K562 (cell line): ENCODE measurements at regions not wholly inside any gene's neighbourhood (a gene's known extent, or its start where the extent isn't known, plus 50 kb on each side); places are given as distances from the start of the nearest gene placed in this dataset.

Source experiments
- ATAC-seq: fragments of 200-7000 bp; cut with Tn5 transposase; 3 replicates; pipeline ENCODE4 v1.9.1; 2020; ENCODE audit warnings: moderate library complexity
- BruUV-seq: library from RNA; stranded (reverse); fragments of 400-500 nt; replicated peaks from 2 replicates; lab custom pipeline; 2021; lab: Mats Ljungman, UMichigan
- CTCF ChIA-PET: fragments of 300-600 bp; formaldehyde crosslinking; extraction: SDS; loops from one replicate; lab custom pipeline; 2021; ENCODE audit warnings: low intra/inter-chr PET ratio; lab: Yijun Ruan, JAX
- POLR2A ChIA-PET: fragments of 300-600, 350-650 bp; sonication (Branson Sonifier 250); formaldehyde crosslinking; extraction: SDS; loops from one replicate; lab custom pipeline; 2021; ENCODE audit warnings: antibody characterized with exemption, inconsistent platforms; lab: Yijun Ruan, JAX
- DNase-seq, 4 experiments: peaks; one replicate each; pipeline versions ENCODE4 v3.0.0 to v3.0.0-alpha.2; 2011 to 2018; ENCODE audit warnings: low spot score in 3 of 4, mixed read lengths in 3 of 4; ENCODE audit errors: extremely low read depth in 1 of 4
- FAIRE-seq: peaks from 2 replicates; lab custom pipeline; 2011; peaks lifted over from hg19 to GRCh38; lab: Jason Lieb, UNC
- H2AFZ ChIP-seq: 2 replicates; pipeline ENCODE4 v1.6.0; 2011; ENCODE audit warnings: low read depth, low read length, control low read depth, inconsistent platforms
- H3K27ac ChIP-seq: fragments of 200-600 bp; 3 replicates; pipeline ENCODE4 v1.8.0; 2011; ENCODE audit warnings: low read depth, mild to moderate bottlenecking, control low read depth, inconsistent platforms, low read length, moderate library complexity, mixed read lengths; ENCODE audit errors: extremely low read depth
- H3K27me3 ChIP-seq, 2 experiments: fragments of 300-600 bp in 1 of 2; 2 replicates in 1 of 2; 3 replicates in 1 of 2; pipeline versions ENCODE4 v1.6.0 to v1.8.0; 2011; ENCODE audit warnings: inconsistent platforms in 2 of 2, low read length in 2 of 2, mild to moderate bottlenecking in 1 of 2, mixed read lengths in 1 of 2, moderate library complexity in 1 of 2; ENCODE audit not compliant: control insufficient read depth in 2 of 2, insufficient read depth in 2 of 2
- H3K36me3 ChIP-seq: fragments of 300-600 bp; 3 replicates; pipeline ENCODE4 v1.8.0; 2011; ENCODE audit warnings: mild to moderate bottlenecking, low read length, inconsistent platforms; ENCODE audit not compliant: control insufficient read depth, insufficient read depth
- H3K4me1 ChIP-seq, 2 experiments: fragments of 200-600 bp in 1 of 2; replicated peaks in 1 of 2; 2 replicates in 1 of 2; 3 replicates in 1 of 2; pipeline versions ENCODE4 v1.5.1 to v1.8.0; 2011; ENCODE audit warnings: inconsistent platforms in 2 of 2, low read length in 2 of 2, mild to moderate bottlenecking in 1 of 2, mixed read lengths in 1 of 2, moderate library complexity in 1 of 2; ENCODE audit not compliant: control insufficient read depth in 2 of 2, insufficient read depth in 2 of 2
- H3K4me2 ChIP-seq: 2 replicates; pipeline ENCODE4 v1.6.1; 2011; ENCODE audit warnings: low read length, control low read depth, inconsistent platforms, mixed read lengths; ENCODE audit not compliant: insufficient read depth
- H3K4me3 ChIP-seq: fragments of 200-600 bp; sonication (generic), shearing (Covaris generic); 2 replicates; pipeline ENCODE4 v1.5.1; 2016; ENCODE audit warnings: control low read depth, inconsistent platforms
- H3K79me2 ChIP-seq: fragments of 200-600 bp; 3 replicates; pipeline ENCODE4 v1.8.0; 2011; ENCODE audit warnings: low read length, inconsistent platforms; ENCODE audit not compliant: control insufficient read depth, insufficient read depth
- H3K9ac ChIP-seq, 2 experiments: 2 replicates each; pipeline versions ENCODE4 v1.6.0 to v1.6.1; 2011; ENCODE audit warnings: low read depth in 2 of 2, low read length in 2 of 2, control low read depth in 1 of 2, inconsistent platforms in 1 of 2, mild to moderate bottlenecking in 1 of 2, mixed read lengths in 1 of 2; ENCODE audit not compliant: insufficient read depth in 1 of 2
- H3K9me1 ChIP-seq: one replicate; pipeline ENCODE4 v1.6.0; 2011; ENCODE audit warnings: inconsistent platforms, mild to moderate bottlenecking, low read length, moderate library complexity; ENCODE audit not compliant: control insufficient read depth, insufficient read depth
- H3K9me3 ChIP-seq: replicated peaks from 2 replicates; pipeline ENCODE4 v1.5.1; 2011; ENCODE audit warnings: low read depth, low read length, inconsistent platforms; ENCODE audit not compliant: control insufficient read depth, insufficient read depth
- H4K20me1 ChIP-seq: replicated peaks from 2 replicates; pipeline ENCODE4 v1.6.1; 2011; ENCODE audit warnings: low read length, inconsistent platforms, mixed read lengths; ENCODE audit not compliant: control insufficient read depth, insufficient read depth
- CBX8 ChIP-seq: fragments of 200-600 bp; sonication (generic); IDR thresholded peaks from 2 replicates; pipeline ENCODE4 v1.6.1; 2012; ENCODE audit warnings: borderline replicate concordance, mixed run types, low read depth, mild to moderate bottlenecking, moderate library complexity, mixed read lengths, low read length, control low read depth, inconsistent platforms; ENCODE audit not compliant: poor library complexity, severe bottlenecking; ENCODE audit errors: extremely low read depth
- ETV1 ChIP-seq: fragments of 450-650 bp; conservative IDR thresholded peaks from 2 replicates; pipeline ENCODE4 v1.6.1; 2016; ENCODE audit warnings: missing genetic modification characterization, control low read depth, low read depth, missing compliant biosample characterization
- MAFF ChIP-seq: IDR thresholded peaks from 2 replicates; pipeline ENCODE4 v1.6.1; 2012; ENCODE audit warnings: low read length, improper control_type of control experiment
- PML ChIP-seq: IDR thresholded peaks from 2 replicates; pipeline ENCODE4 v1.6.1; 2012; ENCODE audit warnings: low read length, inconsistent platforms
- ZNF717 ChIP-seq: fragments of 250-450 bp; sonication (Bioruptor Pico); IDR thresholded peaks from 2 replicates; pipeline ENCODE4 v1.5.0; 2021
- WGBS: fragments of 100-300 bp; shearing (Covaris generic); methylation state at CpG from one replicate; pipeline ENCODE4 v1.1.6; 2016; ENCODE audit warnings: low coverage, mixed read lengths; ENCODE audit not compliant: insufficient coverage; ENCODE audit errors: missing lambda C conversion rate; 5-methylcytosine and 5-hydroxymethylcytosine counted together
- in situ Hi-C: fragments of 300-500 bp; cut with MboI; formaldehyde crosslinking; loops from 4 replicates; pipeline ENCODE4 v1.15.0; 2018; ENCODE audit warnings: inconsistent platforms, mixed read lengths
- intact Hi-C: fragments of 100-400 bp; cut with micrococcal nuclease; formaldehyde crosslinking; loops from 2 replicates; pipeline ENCODE4 v1.14.2; 2022
- TF ChIP-seq, protein P1 (sequence below): fragments of 200-800 bp; sonication (Bioruptor generic); IDR thresholded peaks from 2 replicates; pipeline ENCODE4 v1.6.1; 2016; ENCODE audit warnings: missing genetic modification characterization, missing compliant biosample characterization

DNA sequence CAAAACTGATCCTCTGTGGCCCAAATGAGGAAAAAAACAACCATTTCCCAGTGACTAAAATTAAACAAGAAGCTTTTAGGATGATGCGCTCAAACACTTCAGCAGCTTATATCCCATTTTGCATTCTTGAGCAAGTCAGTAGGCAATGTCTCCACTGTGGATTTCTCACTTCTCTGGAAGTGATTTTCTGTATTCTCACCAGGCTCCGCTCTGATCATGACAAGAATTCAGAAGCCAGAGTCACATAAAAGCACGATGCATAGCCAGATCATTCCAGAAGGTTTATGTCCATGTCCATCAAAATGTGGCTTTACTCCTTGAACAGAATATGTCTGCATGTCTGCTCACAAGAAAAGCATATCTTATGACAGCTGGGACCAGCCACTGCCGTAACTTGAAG, 481.4 kb downstream of the ADRA2A start:
- Histone ChIP-seq H3K9ac (no peak overlapping the region), H3K4me3 (no peak overlapping the region), H3K4me2 (no peak overlapping the region), H3K27ac (no peak overlapping the region), H3K9me3 (no peaks in the 10 kb centered on the region), H3K79me2 (no peaks in the 10 kb centered on the region), H3K9me1 (no peaks in the 10 kb centered on the region), H3K4me1 (no peaks in the 10 kb centered on the region), H3K27me3 (no peaks in the 10 kb centered on the region), H3K36me3 (no peaks in the 10 kb centered on the region), H2AFZ (no peak overlapping the region), H4K20me1 (no peaks in the 10 kb centered on the region)
- no TSS peak for BruUV-seq
- TF ChIP-seq ETV1 (tag) (no peak), ZNF717 (CRISPR knock-in tag) (no peak), PML (no peak), CBX8 (no peak), MAFF (no peak)
- TF ChIP-seq, protein P1, sequence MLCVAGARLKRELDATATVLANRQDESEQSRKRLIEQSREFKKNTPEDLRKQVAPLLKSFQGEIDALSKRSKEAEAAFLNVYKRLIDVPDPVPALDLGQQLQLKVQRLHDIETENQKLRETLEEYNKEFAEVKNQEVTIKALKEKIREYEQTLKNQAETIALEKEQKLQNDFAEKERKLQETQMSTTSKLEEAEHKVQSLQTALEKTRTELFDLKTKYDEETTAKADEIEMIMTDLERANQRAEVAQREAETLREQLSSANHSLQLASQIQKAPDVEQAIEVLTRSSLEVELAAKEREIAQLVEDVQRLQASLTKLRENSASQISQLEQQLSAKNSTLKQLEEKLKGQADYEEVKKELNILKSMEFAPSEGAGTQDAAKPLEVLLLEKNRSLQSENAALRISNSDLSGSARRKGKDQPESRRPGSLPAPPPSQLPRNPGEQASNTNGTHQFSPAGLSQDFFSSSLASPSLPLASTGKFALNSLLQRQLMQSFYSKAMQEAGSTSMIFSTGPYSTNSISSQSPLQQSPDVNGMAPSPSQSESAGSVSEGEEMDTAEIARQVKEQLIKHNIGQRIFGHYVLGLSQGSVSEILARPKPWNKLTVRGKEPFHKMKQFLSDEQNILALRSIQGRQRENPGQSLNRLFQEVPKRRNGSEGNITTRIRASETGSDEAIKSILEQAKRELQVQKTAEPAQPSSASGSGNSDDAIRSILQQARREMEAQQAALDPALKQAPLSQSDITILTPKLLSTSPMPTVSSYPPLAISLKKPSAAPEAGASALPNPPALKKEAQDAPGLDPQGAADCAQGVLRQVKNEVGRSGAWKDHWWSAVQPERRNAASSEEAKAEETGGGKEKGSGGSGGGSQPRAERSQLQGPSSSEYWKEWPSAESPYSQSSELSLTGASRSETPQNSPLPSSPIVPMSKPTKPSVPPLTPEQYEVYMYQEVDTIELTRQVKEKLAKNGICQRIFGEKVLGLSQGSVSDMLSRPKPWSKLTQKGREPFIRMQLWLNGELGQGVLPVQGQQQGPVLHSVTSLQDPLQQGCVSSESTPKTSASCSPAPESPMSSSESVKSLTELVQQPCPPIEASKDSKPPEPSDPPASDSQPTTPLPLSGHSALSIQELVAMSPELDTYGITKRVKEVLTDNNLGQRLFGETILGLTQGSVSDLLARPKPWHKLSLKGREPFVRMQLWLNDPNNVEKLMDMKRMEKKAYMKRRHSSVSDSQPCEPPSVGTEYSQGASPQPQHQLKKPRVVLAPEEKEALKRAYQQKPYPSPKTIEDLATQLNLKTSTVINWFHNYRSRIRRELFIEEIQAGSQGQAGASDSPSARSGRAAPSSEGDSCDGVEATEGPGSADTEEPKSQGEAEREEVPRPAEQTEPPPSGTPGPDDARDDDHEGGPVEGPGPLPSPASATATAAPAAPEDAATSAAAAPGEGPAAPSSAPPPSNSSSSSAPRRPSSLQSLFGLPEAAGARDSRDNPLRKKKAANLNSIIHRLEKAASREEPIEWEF, result no peak
- ATAC-seq (no peak), FAIRE-seq (no peak), DNase-seq (no peak)
- in situ Hi-C loops (no loop called here), intact Hi-C loops (no loop called here)
- ChIA-PET POLR2A (no interaction called here), CTCF (no interaction called here)
- 3% methylated on average over 4 of the region's 4 CpGs for WGBS
